Adipocyte (in vitro differentiated cells): ENCODE measurements at regions not wholly inside any gene's neighbourhood (a gene's known extent, or its start where the extent isn't known, plus 50 kb on each side); places are given as distances from the start of the nearest gene placed in this dataset.

Experiments used
- DNase-seq: peaks from one replicate; pipeline ENCODE4 v3.0.0-alpha.2; 2015; ENCODE audit warnings: low read depth
- H3K27me3 ChIP-seq: replicated peaks from 2 replicates; pipeline ENCODE4 v1.7.0; 2013; ENCODE audit warnings: mild to moderate bottlenecking, low read length, moderate library complexity; ENCODE audit not compliant: control insufficient read depth, insufficient read depth
- H3K36me3 ChIP-seq: 2 replicates; pipeline ENCODE4 v1.7.0; 2013; ENCODE audit warnings: low read length, mild to moderate bottlenecking, moderate library complexity; ENCODE audit not compliant: control insufficient read depth, insufficient read depth, severe bottlenecking
- H3K4me1 ChIP-seq: 2 replicates; pipeline ENCODE4 v1.7.0; 2013; ENCODE audit warnings: mild to moderate bottlenecking, low read length, moderate library complexity; ENCODE audit not compliant: control insufficient read depth, insufficient read depth
- H3K4me3 ChIP-seq: 2 replicates; pipeline ENCODE4 v1.7.0; 2013; ENCODE audit warnings: mild to moderate bottlenecking, low read length, moderate library complexity
- H3K9ac ChIP-seq: 2 replicates; pipeline ENCODE4 v1.7.0; 2013; ENCODE audit warnings: mild to moderate bottlenecking, low read length, moderate library complexity
- H3K9me3 ChIP-seq: 2 replicates; pipeline ENCODE4 v1.7.0; 2013; ENCODE audit warnings: mild to moderate bottlenecking, low read length, moderate library complexity; ENCODE audit not compliant: control insufficient read depth

- H3K36me3 ChIP-seq: no peaks in the 10 kb centered on the region
- H3K4me1 ChIP-seq: peaks cover 27% of the 10 kb centered on the region
- DNase-seq: no peak
- H3K9ac ChIP-seq: no peak overlapping the region
- peaks cover 9% of the 10 kb centered on the region for H3K27me3 ChIP-seq
- no peak overlapping the region for H3K4me3 ChIP-seq
- H3K9me3 ChIP-seq: no peaks in the 10 kb centered on the region
These were observed 92.7 kb upstream of the BOD1 start for GRCh38 chr5:173709145-173709544.

DNA sequence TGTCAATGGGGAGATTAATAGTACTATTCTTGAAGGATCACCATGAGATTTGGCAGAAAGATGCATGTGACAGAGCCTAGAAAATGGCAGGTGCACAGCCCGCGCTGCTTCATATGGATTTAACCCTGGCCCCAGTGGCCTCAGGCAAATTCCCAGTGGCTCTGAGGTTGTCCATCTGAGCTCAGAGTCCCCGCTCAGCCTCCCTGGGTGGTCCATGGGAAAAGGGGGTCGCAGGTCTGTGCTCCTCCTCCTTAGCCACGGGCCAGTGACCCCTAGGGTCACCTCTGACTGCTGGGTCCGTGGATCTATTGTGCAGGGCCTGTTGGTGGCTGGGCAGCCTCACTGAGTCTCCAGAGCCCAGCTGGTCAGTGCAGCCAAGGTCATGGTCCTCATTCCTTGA is 93.3 kb upstream of the BOD1 start:
- H3K9me3 ChIP-seq: no peaks in the 10 kb centered on the region
- no peak overlapping the region for H3K4me3 ChIP-seq
- no peaks in the 10 kb centered on the region for H3K36me3 ChIP-seq
- DNase-seq: no peak
- peaks cover 32% of the 10 kb centered on the region for H3K4me1 ChIP-seq
- peaks cover 3% of the 10 kb centered on the region for H3K27me3 ChIP-seq
- H3K9ac ChIP-seq: no peak overlapping the region

- Histone ChIP-seq H3K36me3 (no peaks in the 10 kb centered on the region), H3K9ac (no peak overlapping the region), H3K4me1 (peaks cover 40% of the 10 kb centered on the region), H3K9me3 (no peaks in the 10 kb centered on the region), H3K4me3 (no peak overlapping the region), H3K27me3 (no peaks in the 10 kb centered on the region)
- DNase-seq: no peak
These were observed 94.1 kb upstream of the BOD1 start for GRCh38 chr5:173710528-173710927.

DNA sequence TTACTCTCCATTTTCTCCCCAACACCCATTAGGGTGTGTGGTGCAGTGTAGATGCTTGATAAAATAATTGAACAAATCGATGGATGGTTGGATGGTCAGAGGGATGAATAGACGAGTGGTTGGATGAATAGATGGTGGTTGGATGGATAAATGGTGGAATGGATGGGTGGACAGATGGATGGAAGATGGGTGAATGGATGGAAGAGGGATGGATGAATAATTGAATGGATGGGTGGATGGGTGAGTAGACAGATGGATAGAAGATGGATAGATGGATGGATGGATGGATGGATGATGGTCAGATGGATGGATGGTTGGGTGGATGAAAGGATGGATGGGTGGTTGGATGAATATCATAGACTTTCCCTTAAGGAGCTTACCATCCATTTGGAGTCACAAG is 95.0 kb upstream of the BOD1 start:
- no peaks in the 10 kb centered on the region for H3K36me3 ChIP-seq
- DNase-seq: no peak
- peaks cover 37% of the 10 kb centered on the region for H3K4me1 ChIP-seq
- no peaks in the 10 kb centered on the region for H3K27me3 ChIP-seq
- H3K9me3 ChIP-seq: no peaks in the 10 kb centered on the region
- H3K9ac ChIP-seq: no peak overlapping the region
- no peak overlapping the region for H3K4me3 ChIP-seq

- H3K36me3 ChIP-seq: no peaks in the 10 kb centered on the region
- H3K4me1 ChIP-seq: peaks cover 25% of the 10 kb centered on the region
- no peaks in the 10 kb centered on the region for H3K27me3 ChIP-seq
- DNase-seq: no peak
- no peak overlapping the region for H3K9ac ChIP-seq
- H3K9me3 ChIP-seq: no peaks in the 10 kb centered on the region
- no peak overlapping the region for H3K4me3 ChIP-seq
These were observed 96.2 kb upstream of the BOD1 start for GRCh38 chr5:173712609-173713175.

DNA sequence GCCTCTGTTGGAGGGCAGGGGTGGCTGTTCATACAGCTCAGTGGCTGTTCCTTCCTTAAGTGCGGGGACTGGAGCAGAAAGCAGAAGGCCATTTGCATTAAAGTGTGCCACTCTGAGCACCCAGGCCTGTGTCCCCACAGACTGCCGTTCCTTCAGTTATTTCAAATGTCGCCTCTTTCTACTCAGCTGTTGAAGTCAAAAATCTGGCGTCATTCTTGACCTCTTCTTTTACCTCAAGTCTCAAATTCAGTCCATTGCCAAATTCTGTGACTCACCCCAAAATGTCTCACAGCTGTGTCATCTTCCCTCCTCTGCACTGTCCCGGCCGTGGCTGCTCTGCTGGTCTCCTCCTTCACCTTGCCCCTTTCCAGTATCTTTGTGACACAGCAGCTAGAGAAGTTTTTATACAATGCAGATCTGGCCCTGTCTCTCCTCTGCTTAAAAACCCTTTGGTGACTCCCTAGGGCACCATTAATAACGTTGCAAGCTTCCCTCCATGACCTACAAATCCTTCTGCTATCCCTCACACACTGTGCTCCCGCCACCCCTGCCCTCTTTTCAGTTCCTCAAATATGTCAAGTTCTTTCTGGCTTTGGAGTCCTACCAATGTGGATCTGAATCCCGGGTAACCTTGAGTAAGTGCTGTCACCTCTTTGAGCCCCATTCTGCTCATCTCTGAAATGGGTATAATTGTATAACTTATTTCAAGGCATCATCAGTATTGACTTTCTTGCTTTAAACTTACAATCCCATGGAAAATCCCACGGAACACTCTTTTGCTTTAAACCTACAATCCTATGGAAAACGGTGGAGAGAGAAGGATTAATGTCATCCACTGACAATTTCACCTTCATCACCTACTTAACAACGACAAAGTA is 98.3 kb upstream of the BOD1 start:
- peak; percentile 86 for DNase-seq
- H3K4me1 ChIP-seq: peaks cover 19% of the 10 kb centered on the region
- H3K36me3 ChIP-seq: no peaks in the 10 kb centered on the region
- peaks cover 6% of the 10 kb centered on the region for H3K27me3 ChIP-seq
- no peak overlapping the region for H3K4me3 ChIP-seq
- H3K9me3 ChIP-seq: no peaks in the 10 kb centered on the region
- H3K9ac ChIP-seq: no peak overlapping the region

- no peaks in the 10 kb centered on the region for H3K36me3 ChIP-seq
- no peaks in the 10 kb centered on the region for H3K9me3 ChIP-seq
- H3K27me3 ChIP-seq: peaks cover 6% of the 10 kb centered on the region
- H3K9ac ChIP-seq: no peak overlapping the region
- no peak for DNase-seq
- H3K4me1 ChIP-seq: peaks cover 19% of the 10 kb centered on the region
- no peak overlapping the region for H3K4me3 ChIP-seq
These were observed 99.2 kb upstream of the BOD1 start for GRCh38 chr5:173715607-173716006.

- Histone ChIP-seq H3K27me3 (peaks cover 6% of the 10 kb centered on the region), H3K9me3 (no peaks in the 10 kb centered on the region), H3K9ac (no peak overlapping the region), H3K4me1 (peaks cover 19% of the 10 kb centered on the region), H3K4me3 (no peak overlapping the region), H3K36me3 (no peaks in the 10 kb centered on the region)
- DNase-seq: no peak
These were observed 99.7 kb upstream of the BOD1 start for GRCh38 chr5:173716058-173716682.

DNA sequence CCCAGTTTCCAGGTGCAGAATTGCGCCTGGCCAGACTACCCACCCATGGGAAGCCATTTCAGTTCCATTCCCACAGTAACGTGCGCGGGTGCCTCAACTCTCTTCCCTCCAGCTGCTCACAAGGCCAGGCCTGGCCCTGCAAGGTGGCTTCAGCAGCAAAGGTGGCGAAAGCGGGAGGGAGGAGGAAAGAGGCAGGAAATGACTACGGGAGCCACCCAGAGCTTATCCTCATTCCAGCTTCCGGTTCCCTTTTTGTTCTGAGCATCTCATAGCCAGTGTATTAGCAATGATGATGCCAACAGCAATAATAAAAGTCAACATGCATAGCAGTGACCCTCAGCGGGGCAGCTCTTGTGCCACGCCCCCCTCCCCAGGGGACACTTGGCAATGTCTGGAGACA is 101.5 kb upstream of the BOD1 start:
- Histone ChIP-seq H3K4me3 (no peak overlapping the region), H3K27me3 (peaks cover 10% of the 10 kb centered on the region), H3K9ac (no peak overlapping the region), H3K4me1 (peaks cover 19% of the 10 kb centered on the region), H3K36me3 (no peaks in the 10 kb centered on the region), H3K9me3 (no peaks in the 10 kb centered on the region)
- DNase-seq: no peak

GRCh38 chr5:173718469-173718868 is 102.0 kb upstream of the BOD1 start:
- H3K4me3 ChIP-seq: no peak overlapping the region
- no peaks in the 10 kb centered on the region for H3K9me3 ChIP-seq
- H3K4me1 ChIP-seq: peaks cover 19% of the 10 kb centered on the region
- no peaks in the 10 kb centered on the region for H3K36me3 ChIP-seq
- no peak for DNase-seq
- H3K27me3 ChIP-seq: peaks cover 10% of the 10 kb centered on the region
- no peak overlapping the region for H3K9ac ChIP-seq

- Histone ChIP-seq H3K4me3 (no peak overlapping the region), H3K9me3 (no peaks in the 10 kb centered on the region), H3K4me1 (peaks cover 11% of the 10 kb centered on the region), H3K36me3 (no peaks in the 10 kb centered on the region), H3K9ac (no peak overlapping the region), H3K27me3 (peaks cover 18% of the 10 kb centered on the region)
- DNase-seq: no peak
These were observed 103.3 kb upstream of the BOD1 start for GRCh38 chr5:173719731-173720082.
